HepG2 (cell line): ENCODE measurements at regions not wholly inside any gene's neighbourhood (a gene's known extent, or its start where the extent isn't known, plus 50 kb on each side); places are given as distances from the start of the nearest gene placed in this dataset.

Experiments used
- ATAC-seq: fragments of 200-7000 bp; cut with Tn5 transposase; 3 replicates; pipeline ENCODE4 v1.9.1; 2020; ENCODE audit warnings: mild to moderate bottlenecking, moderate library complexity
- BruUV-seq: library from RNA; stranded (reverse); fragments of 400-500 nt; replicated peaks from 2 replicates; lab custom pipeline; 2021; lab: Mats Ljungman, UMichigan
- CTCF ChIA-PET: fragments of 300-600 bp; formaldehyde crosslinking; extraction: SDS; loops from one replicate; lab custom pipeline; 2021; ENCODE audit warnings: low total read pairs, inconsistent platforms, low intra/inter-chr PET ratio; lab: Yijun Ruan, JAX
- POLR2A ChIA-PET: fragments of 350-600 bp; sonication (Branson Sonifier 250); formaldehyde crosslinking; loops from one replicate; lab custom pipeline; 2020; ENCODE audit warnings: antibody characterized with exemption, inconsistent platforms; lab: Yijun Ruan, JAX
- DNase-seq: peaks from one replicate; pipeline ENCODE4 v3.0.0-alpha.2; 2015; ENCODE audit warnings: low spot score
- FAIRE-seq: peaks from 3 replicates; lab custom pipeline; 2011; peaks lifted over from hg19 to GRCh38; lab: Jason Lieb, UNC
- H2AFZ ChIP-seq: one replicate; pipeline ENCODE4 v1.6.1; 2011; ENCODE audit warnings: low read length, inconsistent platforms
- H3K27ac ChIP-seq: fragments of 300-600 bp; 3 replicates; pipeline ENCODE4 v1.8.0; 2011; ENCODE audit warnings: mixed run types, mild to moderate bottlenecking, mixed read lengths, low read length, inconsistent platforms; ENCODE audit not compliant: insufficient read depth; ENCODE audit errors: extremely low read length
- H3K27me3 ChIP-seq, 2 experiments: fragments of 200-600 bp in 1 of 2; 2 replicates in 1 of 2; 3 replicates in 1 of 2; pipeline versions ENCODE4 v1.6.0 to v1.8.0; 2011; ENCODE audit warnings: low read length in 2 of 2, mild to moderate bottlenecking in 2 of 2, moderate library complexity in 2 of 2, inconsistent platforms in 1 of 2; ENCODE audit not compliant: insufficient read depth in 2 of 2, control insufficient read depth in 1 of 2
- H3K36me3 ChIP-seq, 2 experiments: fragments of 200-600 bp in 1 of 2; replicated peaks in 1 of 2; 2 replicates in 1 of 2; 3 replicates in 1 of 2; pipeline versions ENCODE4 v1.5.1 to v1.8.0; 2011; ENCODE audit warnings: low read length in 2 of 2, inconsistent platforms in 1 of 2; ENCODE audit not compliant: insufficient read depth in 2 of 2, control insufficient read depth in 1 of 2
- H3K4me1 ChIP-seq: 2 replicates; pipeline ENCODE4 v1.5.1; 2012; ENCODE audit warnings: low read length, inconsistent platforms; ENCODE audit not compliant: insufficient read depth
- H3K4me2 ChIP-seq: 2 replicates; pipeline ENCODE4 v1.6.0; 2011; ENCODE audit warnings: low read depth, low read length, inconsistent platforms
- H3K4me3 ChIP-seq, 3 experiments: fragments of 200-600 bp in 1 of 3; sonication (generic), shearing (Covaris generic) in 1 of 3; replicated peaks in 1 of 3; 2 replicates each; pipeline ENCODE4 v1.5.1; 2011 to 2016; ENCODE audit warnings: low read length in 3 of 3, inconsistent platforms in 2 of 3, low read depth in 2 of 3, mild to moderate bottlenecking in 2 of 3, control low read depth in 1 of 3, mixed read lengths in 1 of 3; ENCODE audit not compliant: insufficient read depth in 1 of 3
- H3K79me2 ChIP-seq: one replicate; pipeline ENCODE4 v1.6.1; 2011; ENCODE audit warnings: low read length, inconsistent platforms; ENCODE audit not compliant: insufficient read depth
- H3K9ac ChIP-seq: 2 replicates; pipeline ENCODE4 v1.6.0; 2011; ENCODE audit warnings: mild to moderate bottlenecking, low read depth, low read length, inconsistent platforms; ENCODE audit not compliant: insufficient read depth
- H3K9me3 ChIP-seq: 2 replicates; pipeline ENCODE4 v1.5.1; 2012; ENCODE audit warnings: mild to moderate bottlenecking, low read length
- H4K20me1 ChIP-seq: 2 replicates; pipeline ENCODE4 v1.6.0; 2011; ENCODE audit warnings: inconsistent platforms, mild to moderate bottlenecking, low read length, moderate library complexity; ENCODE audit not compliant: insufficient read depth
- GATAD1 ChIP-seq: IDR thresholded peaks from 2 replicates; pipeline ENCODE4 v1.6.1; 2016; ENCODE audit warnings: missing genetic modification reagents, missing compliant biosample characterization
- HCFC1 ChIP-seq: fragments of 150-350 bp; IDR thresholded peaks from 2 replicates; pipeline ENCODE4 v1.6.1; 2014; ENCODE audit warnings: low read depth, low read length
- KLF11 ChIP-seq: IDR thresholded peaks from 2 replicates; pipeline ENCODE4 v1.6.1; 2016; ENCODE audit warnings: missing compliant biosample characterization
- MIER3 ChIP-seq: IDR thresholded peaks from 2 replicates; pipeline ENCODE4 v1.6.1; 2016; ENCODE audit warnings: missing compliant biosample characterization, borderline replicate concordance
- SMAD1 ChIP-seq: sonication (generic); formaldehyde crosslinking; IDR thresholded peaks from 2 replicates; pipeline ENCODE4 v1.4.0; 2020; ENCODE audit warnings: missing genetic modification reagents, low read depth, mild to moderate bottlenecking, borderline replicate concordance
- THYN1 ChIP-seq: sonication (generic); formaldehyde crosslinking; IDR thresholded peaks from 2 replicates; pipeline ENCODE4 v1.8.1; 2023; ENCODE audit warnings: low read depth, mild to moderate bottlenecking, moderate library complexity, missing genetic modification reagents, borderline replicate concordance
- ZNF549 ChIP-seq: sonication (generic); formaldehyde crosslinking; IDR thresholded peaks from 2 replicates; pipeline ENCODE4 v1.5.0; 2020; ENCODE audit warnings: missing genetic modification reagents
- ZNF550 ChIP-seq: sonication (generic); formaldehyde crosslinking; IDR thresholded peaks from 2 replicates; pipeline ENCODE4 v1.4.0; 2020; ENCODE audit warnings: mild to moderate bottlenecking, missing genetic modification reagents, borderline replicate concordance
- ZNF589 ChIP-seq: sonication (generic); formaldehyde crosslinking; conservative IDR thresholded peaks from 2 replicates; pipeline ENCODE4 v1.8.0; 2022; ENCODE audit warnings: mild to moderate bottlenecking, moderate library complexity, missing genetic modification reagents
- WGBS: methylation state at CpG from one replicate; pipeline ENCODE4 v1.1.6; 2017; ENCODE audit warnings: low lambda C conversion rate; 5-methylcytosine and 5-hydroxymethylcytosine counted together
- in situ Hi-C: cut with HindIII; loops from 2 replicates; pipeline ENCODE4 v1.10.0; 2017; ENCODE audit warnings: low pct_unique_long_range_greater_than_20kb; ENCODE audit not compliant: extremely low pct_ligation_motif_present
- intact Hi-C: fragments of 100-400 bp; cut with micrococcal nuclease; formaldehyde crosslinking; loops from one replicate; pipeline ENCODE4 v1.10.0; 2022; ENCODE audit not compliant: unreplicated experiment
- TF ChIP-seq, protein P1 (sequence below): sonication (generic); formaldehyde crosslinking; conservative IDR thresholded peaks from 2 replicates; pipeline ENCODE4 v1.4.0; 2020; ENCODE audit warnings: missing genetic modification reagents
- TF ChIP-seq, protein P2 (sequence below): sonication (generic); formaldehyde crosslinking; IDR thresholded peaks from 2 replicates; pipeline ENCODE4 v1.5.0; 2020; ENCODE audit warnings: missing genetic modification reagents
- TF ChIP-seq, protein P3 (sequence below): IDR thresholded peaks from 2 replicates; pipeline ENCODE4 v1.6.1; 2016; ENCODE audit warnings: mild to moderate bottlenecking
- TF ChIP-seq, protein P4 (sequence below): sonication (generic); formaldehyde crosslinking; IDR thresholded peaks from 2 replicates; pipeline ENCODE4 v1.5.0; 2020; ENCODE audit warnings: mild to moderate bottlenecking, missing genetic modification reagents, borderline replicate concordance

DNA sequence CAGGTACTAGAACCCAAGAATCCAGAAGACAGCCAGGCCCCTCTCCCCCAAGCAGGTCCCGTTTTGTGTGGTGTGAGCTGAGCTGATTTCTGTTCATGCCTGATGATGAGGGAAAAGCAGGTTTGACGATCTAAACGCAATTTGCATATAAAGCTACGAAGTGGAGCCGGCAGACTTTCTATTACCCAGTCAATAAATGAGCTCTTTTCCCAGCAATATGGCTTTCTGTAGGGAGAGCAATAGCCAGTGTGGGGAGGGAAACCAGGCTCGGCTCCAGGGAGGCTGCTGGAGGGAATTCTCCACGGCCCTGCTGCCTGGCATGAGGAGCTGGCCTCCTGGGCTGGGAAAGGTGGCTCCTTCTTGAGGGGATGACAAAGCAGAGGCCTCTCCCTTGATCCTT, 140.7 kb upstream of the AJAP1 start:
- Histone ChIP-seq H3K27me3 (peaks cover 1 to 20% of the 10 kb centered on the region in 2 experiments; a peak in 4 of 5 replicates), H2AFZ (no peak overlapping the region), H3K4me2 (no peak overlapping the region), H3K79me2 (no peaks in the 10 kb centered on the region), H3K9ac (no peak overlapping the region), H3K9me3 (no peaks in the 10 kb centered on the region), H3K36me3 (no peaks in the 10 kb centered on the region), H3K4me3 (no peak overlapping the region), H3K27ac (no peak overlapping the region), H3K4me1 (no peaks in the 10 kb centered on the region), H4K20me1 (no peaks in the 10 kb centered on the region)
- no TSS peak for BruUV-seq
- in situ Hi-C loops: no loop called here
- intact Hi-C loops: no loop called here
- FAIRE-seq (no peak), ATAC-seq (no peak), DNase-seq (no peak)
- POLR2A ChIA-PET: no interaction called here
- CTCF ChIA-PET: no interaction called here
- 15% methylated on average over 5 of the region's 7 CpGs for WGBS
- TF ChIP-seq THYN1 (no peak), SMAD1 (CRISPR knock-in tag) (no peak), GATAD1 (no peak), HCFC1 (no peak), KLF11 (CRISPR knock-in tag) (no peak), MIER3 (CRISPR knock-in tag) (no peak), ZNF550 (CRISPR knock-in tag) (no peak), ZNF589 (CRISPR knock-in tag) (no peak), ZNF549 (no peak)
- TF ChIP-seq, protein P1, sequence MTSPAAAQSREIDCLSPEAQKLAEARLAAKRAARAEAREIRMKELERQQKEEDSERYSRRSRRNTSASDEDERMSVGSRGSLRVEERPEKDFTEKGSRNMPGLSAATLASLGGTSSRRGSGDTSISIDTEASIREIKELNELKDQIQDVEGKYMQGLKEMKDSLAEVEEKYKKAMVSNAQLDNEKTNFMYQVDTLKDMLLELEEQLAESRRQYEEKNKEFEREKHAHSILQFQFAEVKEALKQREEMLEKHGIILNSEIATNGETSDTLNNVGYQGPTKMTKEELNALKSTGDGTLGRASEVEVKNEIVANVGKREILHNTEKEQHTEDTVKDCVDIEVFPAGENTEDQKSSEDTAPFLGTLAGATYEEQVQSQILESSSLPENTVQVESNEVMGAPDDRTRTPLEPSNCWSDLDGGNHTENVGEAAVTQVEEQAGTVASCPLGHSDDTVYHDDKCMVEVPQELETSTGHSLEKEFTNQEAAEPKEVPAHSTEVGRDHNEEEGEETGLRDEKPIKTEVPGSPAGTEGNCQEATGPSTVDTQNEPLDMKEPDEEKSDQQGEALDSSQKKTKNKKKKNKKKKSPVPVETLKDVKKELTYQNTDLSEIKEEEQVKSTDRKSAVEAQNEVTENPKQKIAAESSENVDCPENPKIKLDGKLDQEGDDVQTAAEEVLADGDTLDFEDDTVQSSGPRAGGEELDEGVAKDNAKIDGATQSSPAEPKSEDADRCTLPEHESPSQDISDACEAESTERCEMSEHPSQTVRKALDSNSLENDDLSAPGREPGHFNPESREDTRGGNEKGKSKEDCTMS: no peak
- TF ChIP-seq, protein P2, sequence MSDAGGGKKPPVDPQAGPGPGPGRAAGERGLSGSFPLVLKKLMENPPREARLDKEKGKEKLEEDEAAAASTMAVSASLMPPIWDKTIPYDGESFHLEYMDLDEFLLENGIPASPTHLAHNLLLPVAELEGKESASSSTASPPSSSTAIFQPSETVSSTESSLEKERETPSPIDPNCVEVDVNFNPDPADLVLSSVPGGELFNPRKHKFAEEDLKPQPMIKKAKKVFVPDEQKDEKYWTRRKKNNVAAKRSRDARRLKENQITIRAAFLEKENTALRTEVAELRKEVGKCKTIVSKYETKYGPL: no peak
- TF ChIP-seq, protein P3, sequence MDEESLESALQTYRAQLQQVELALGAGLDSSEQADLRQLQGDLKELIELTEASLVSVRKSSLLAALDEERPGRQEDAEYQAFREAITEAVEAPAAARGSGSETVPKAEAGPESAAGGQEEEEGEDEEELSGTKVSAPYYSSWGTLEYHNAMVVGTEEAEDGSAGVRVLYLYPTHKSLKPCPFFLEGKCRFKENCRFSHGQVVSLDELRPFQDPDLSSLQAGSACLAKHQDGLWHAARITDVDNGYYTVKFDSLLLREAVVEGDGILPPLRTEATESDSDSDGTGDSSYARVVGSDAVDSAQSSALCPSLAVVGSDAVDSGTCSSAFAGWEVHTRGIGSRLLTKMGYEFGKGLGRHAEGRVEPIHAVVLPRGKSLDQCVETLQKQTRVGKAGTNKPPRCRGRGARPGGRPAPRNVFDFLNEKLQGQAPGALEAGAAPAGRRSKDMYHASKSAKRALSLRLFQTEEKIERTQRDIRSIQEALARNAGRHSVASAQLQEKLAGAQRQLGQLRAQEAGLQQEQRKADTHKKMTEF (CRISPR knock-in tag): no peak
- TF ChIP-seq, protein P4, sequence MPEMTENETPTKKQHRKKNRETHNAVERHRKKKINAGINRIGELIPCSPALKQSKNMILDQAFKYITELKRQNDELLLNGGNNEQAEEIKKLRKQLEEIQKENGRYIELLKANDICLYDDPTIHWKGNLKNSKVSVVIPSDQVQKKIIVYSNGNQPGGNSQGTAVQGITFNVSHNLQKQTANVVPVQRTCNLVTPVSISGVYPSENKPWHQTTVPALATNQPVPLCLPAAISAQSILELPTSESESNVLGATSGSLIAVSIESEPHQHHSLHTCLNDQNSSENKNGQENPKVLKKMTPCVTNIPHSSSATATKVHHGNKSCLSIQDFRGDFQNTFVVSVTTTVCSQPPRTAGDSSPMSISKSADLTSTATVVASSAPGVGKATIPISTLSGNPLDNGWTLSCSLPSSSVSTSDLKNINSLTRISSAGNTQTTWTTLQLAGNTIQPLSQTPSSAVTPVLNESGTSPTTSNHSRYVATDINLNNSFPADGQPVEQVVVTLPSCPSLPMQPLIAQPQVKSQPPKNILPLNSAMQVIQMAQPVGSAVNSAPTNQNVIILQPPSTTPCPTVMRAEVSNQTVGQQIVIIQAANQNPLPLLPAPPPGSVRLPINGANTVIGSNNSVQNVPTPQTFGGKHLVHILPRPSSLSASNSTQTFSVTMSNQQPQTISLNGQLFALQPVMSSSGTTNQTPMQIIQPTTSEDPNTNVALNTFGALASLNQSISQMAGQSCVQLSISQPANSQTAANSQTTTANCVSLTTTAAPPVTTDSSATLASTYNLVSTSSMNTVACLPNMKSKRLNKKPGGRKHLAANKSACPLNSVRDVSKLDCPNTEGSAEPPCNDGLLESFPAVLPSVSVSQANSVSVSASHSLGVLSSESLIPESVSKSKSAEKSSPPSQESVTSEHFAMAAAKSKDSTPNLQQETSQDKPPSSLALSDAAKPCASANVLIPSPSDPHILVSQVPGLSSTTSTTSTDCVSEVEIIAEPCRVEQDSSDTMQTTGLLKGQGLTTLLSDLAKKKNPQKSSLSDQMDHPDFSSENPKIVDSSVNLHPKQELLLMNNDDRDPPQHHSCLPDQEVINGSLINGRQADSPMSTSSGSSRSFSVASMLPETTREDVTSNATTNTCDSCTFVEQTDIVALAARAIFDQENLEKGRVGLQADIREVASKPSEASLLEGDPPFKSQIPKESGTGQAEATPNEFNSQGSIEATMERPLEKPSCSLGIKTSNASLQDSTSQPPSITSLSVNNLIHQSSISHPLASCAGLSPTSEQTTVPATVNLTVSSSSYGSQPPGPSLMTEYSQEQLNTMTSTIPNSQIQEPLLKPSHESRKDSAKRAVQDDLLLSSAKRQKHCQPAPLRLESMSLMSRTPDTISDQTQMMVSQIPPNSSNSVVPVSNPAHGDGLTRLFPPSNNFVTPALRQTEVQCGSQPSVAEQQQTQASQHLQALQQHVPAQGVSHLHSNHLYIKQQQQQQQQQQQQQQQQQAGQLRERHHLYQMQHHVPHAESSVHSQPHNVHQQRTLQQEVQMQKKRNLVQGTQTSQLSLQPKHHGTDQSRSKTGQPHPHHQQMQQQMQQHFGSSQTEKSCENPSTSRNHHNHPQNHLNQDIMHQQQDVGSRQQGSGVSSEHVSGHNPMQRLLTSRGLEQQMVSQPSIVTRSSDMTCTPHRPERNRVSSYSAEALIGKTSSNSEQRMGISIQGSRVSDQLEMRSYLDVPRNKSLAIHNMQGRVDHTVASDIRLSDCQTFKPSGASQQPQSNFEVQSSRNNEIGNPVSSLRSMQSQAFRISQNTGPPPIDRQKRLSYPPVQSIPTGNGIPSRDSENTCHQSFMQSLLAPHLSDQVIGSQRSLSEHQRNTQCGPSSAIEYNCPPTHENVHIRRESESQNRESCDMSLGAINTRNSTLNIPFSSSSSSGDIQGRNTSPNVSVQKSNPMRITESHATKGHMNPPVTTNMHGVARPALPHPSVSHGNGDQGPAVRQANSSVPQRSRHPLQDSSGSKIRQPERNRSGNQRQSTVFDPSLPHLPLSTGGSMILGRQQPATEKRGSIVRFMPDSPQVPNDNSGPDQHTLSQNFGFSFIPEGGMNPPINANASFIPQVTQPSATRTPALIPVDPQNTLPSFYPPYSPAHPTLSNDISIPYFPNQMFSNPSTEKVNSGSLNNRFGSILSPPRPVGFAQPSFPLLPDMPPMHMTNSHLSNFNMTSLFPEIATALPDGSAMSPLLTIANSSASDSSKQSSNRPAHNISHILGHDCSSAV: no peak
